GOT3 (cell line): ENCODE measurements at regions not wholly inside any gene's neighbourhood (a gene's known extent, or its start where the extent isn't known, plus 50 kb on each side); places are given as distances from the start of the nearest gene placed in this dataset.

Experiments
- DNase-seq: peaks from one replicate; lab custom pipeline; 2025; ENCODE audit warnings: mixed read lengths; lab: John Stamatoyannopoulos, UW

DNA sequence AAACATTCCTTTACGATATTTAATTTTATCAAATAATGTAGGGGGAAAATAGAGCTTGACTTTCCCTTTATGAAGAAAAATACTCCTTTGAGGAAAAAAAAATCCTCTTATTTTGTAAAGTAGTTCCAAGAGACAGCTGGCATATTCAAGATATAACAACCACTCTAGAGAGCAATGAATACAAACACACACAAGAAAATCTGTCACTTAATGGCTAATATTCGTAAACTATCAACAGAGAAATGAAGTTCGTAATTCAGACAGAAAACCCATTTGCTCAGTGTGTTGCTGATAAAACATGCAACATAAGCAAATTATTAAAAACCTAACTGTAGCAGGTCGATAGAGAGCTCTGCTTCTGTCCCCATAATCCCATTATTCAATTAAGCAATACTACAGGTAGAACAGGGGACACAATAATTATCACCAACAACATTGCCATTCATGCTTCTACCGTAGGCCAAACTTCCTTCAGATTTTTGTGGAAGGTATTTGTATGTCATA is 714.4 kb upstream of the MARCKS start:
- DNase-seq, result no peak

DNA sequence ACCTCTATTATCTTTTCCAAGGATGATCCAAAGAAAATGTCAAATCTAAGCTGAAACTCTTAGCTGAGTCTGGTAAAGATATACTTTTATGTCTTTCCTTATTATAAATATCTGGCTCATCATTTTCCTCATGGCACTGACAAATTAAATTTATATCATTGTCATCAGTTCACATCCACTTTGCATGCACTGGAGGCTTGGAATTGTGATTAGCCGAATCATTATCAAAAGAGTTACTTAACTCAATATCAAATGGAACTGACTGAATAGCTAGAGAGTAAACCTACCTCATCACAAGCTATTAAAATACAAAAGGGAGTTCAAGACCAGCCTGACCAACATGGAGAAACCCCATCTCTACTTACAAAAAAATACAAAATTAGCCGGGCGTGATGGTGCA is 713.9 kb upstream of the MARCKS start:
- no peak for DNase-seq

DNA sequence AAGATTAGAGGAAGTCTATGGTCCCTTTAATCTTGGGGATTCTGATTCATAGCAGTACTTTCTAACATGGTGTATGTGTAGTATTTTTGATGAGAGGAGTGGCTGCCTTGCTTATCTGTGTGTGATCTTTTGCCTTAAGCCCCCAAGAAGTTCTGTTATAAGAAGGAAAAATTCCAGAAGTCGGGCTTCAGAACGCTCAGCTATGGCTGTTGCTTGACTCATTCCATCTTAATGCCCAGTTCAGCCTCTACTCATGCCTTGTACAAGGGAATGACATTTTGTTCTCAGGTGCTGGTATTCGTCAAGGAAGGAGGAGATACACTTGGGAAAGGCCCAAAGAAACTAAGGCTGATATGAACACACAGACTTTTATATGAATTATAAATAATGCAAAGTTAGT is 713.0 kb upstream of the MARCKS start:
- no peak for DNase-seq

GRCh38 chr6:113146878-113147277 is 710.3 kb upstream of the MARCKS start:
- DNase-seq, result no peak

DNA sequence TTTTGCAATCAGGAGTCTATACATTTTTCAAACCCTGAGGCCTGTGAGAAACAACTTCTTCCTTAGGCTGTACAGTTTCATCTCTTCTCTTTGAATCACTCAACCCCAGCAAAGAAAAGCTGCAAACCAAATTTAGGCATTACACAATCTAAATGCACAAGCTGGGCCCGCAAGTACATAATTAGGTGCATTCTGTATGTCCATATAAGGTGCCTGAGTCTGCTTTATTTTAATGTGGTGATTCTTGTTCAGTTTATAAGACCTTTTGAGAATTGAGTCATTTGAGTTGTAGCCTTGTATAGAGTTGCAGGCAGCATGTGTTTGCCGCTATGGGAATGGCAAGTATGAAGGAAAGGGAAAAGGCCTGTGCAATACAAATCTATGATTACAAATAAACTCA is 709.6 kb upstream of the MARCKS start:
- DNase-seq, result no peak

DNA sequence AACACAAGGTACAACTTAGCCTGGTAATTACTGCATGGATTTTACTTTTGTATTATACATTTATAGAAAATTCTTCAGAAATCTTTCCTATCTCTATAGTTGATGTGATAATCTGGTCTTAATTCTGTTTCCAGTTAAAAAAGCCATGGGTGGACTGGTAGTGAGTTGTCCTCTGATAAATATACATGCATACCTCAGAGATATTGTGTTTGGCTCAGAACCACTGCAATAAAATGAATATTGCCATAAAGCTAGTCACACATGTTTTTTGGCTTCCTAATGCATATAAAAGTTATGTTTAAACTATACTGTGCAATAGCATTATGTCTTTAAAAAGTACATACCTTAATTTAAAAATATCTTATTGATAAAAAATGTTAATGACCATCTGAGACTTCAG is 708.6 kb upstream of the MARCKS start:
- no peak for DNase-seq

DNA sequence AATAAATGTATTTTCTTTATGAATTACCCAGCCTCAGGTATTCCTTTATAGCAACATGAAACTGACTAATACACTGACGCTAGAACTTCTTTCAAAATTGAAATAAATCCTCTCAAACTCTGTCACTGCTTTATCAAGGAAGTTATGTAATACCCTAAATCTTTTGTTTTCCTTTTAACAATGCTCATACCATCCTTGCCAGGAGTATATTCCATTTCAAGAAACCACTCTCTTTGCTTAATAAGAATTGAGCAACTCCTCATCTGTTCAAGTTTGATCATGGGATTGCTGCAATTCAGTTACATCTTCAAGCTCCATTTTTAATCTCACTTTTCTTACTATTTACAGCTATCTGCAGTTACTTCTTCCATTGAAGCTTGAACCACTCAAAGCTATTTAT is 707.6 kb upstream of the MARCKS start:
- DNase-seq, result no peak

DNA sequence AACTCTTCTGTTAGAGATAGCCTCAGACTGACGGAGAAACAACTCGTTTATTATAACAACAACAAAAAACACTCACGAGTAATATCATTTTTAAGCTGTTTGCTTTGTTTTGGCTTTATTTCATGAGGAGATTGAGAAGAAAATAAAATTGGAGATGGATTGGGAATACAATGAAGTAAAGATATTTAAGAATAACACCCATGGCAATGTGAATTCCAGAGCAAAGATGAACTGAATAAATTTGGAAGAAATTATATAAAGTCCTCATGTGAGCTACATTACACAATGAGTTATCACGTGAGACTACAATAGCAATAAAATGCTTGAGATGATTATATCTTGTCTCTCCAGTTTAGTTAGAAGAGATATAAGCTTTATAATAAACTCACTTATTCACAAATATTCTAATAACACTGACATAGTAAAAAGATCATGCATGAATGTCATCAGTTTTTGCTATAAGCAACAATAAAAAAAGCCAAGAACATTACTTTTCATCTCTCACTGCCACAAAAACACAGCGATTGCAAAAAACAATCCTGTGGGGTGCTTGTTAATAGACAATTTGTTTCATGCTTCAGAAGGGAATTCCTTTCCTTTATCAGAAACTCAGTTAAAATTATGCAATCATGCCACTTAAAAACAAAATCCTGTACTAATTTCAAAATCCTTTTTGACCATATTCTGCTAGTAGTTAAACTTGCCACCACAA is 696.7 kb upstream of the MARCKS start:
- no peak for DNase-seq

GRCh38 chr6:113161018-113161315 is 696.2 kb upstream of the MARCKS start:
- DNase-seq, result no peak

- no peak for DNase-seq
Observed at GRCh38 chr6:113162739-113163138, 694.4 kb upstream of the MARCKS start.

DNA sequence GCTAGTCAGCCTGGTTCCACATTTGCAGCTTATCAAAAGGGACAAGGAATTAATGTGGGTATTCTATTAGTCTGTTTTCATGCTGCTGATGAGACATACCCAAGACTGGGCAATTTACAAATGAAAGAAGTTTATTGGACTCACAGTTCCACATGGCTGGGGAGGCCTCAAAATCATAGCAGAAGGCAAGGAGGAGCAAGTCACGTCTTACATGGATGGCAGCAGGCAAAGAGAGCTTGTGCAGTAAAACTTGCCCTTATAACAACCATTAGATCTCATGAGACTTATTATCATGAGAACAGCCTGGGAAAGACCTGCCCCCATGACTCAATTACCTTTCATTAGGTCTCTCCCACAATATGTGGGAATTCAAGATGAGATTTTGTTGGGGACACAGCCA is 689.1 kb upstream of the MARCKS start:
- no peak for DNase-seq

- DNase-seq, result no peak
Observed at GRCh38 chr6:113169484-113169883, 687.7 kb upstream of the MARCKS start.

GRCh38 chr6:113170454-113170853 is 686.7 kb upstream of the MARCKS start:
- DNase-seq, result no peak

DNA sequence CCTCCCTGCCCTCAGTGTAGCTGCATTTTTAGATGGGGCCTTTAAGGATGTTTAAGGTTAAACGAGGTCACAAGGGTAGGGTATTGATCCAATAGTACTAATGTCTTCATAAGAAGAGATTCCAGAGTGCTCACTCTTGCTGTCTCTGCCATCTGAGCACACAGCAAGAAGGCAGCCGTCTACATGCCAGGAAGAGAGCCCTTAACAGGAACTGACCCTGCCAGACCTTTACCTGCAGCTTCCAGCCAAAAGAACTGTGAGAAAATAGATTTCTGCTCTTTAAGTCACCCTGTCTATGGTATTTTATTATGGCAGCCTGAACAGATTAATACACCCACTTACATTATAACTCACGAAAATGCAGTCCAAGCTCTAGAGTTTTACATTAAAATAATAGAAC is 685.3 kb upstream of the MARCKS start:
- DNase-seq, result no peak

- DNase-seq, result no peak
Observed at GRCh38 chr6:113172531-113172966, 684.6 kb upstream of the MARCKS start.

GRCh38 chr6:113178349-113178748 is 678.8 kb upstream of the MARCKS start:
- DNase-seq, result no peak

GRCh38 chr6:113181164-113181563 is 676.0 kb upstream of the MARCKS start:
- no peak for DNase-seq

GRCh38 chr6:113182370-113183141 is 674.6 kb upstream of the MARCKS start:
- no peak for DNase-seq

- DNase-seq, result no peak
Observed at GRCh38 chr6:113184291-113184690, 672.9 kb upstream of the MARCKS start.

DNA sequence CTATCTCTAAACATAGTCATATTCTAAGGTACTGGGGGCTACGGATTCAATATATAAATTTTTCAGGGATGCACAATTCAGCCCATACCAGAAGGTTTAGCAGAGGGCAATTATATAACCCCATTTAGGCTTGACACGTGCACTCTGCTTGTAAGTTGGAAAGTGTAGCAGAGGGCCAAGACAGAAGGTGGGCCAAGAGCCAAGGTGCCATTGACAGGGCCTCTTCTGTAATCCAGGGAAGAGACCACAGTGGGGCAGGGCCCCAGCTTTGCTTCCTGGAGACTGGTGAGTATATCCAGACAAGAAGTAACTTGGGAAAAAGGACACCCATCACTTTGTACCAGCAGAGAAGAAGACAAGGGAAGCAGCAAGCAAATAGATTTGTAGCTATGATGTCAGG is 672.4 kb upstream of the MARCKS start:
- no peak for DNase-seq

- no peak for DNase-seq
Observed at GRCh38 chr6:113185299-113185698, 671.8 kb upstream of the MARCKS start.

- DNase-seq, result no peak
Observed at GRCh38 chr6:113187661-113188060, 669.5 kb upstream of the MARCKS start.

DNA sequence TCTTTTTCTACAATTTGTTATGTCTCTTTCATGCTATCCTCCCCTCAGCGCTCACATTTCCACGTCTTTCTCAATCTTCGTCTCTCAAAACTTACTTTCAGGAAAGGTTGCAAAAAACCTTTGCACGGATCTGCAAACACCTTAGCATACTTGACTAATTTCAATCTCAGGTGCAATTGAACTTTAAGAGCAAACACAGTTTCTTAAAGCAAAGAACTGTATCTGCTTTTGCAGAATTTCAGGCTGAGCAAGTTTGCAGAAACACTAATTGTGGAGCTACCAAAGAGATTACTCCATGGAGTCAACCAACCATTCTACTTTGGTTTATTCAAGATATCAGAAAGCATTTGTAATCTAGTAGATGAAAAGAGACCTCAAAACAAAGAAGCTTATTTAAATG is 668.2 kb upstream of the MARCKS start:
- no peak for DNase-seq

- DNase-seq, result no peak
Observed at GRCh38 chr6:113190170-113190569, 667.0 kb upstream of the MARCKS start.
